ENCODE measurements at regions not wholly inside any gene's neighbourhood (a gene's known extent, or its start where the extent isn't known, plus 50 kb on each side); places are given as distances from the start of the nearest gene placed in this dataset.
A peak's percentile ranks its signal among the peaks of the same experiment; 100 is the strongest.
"Not testable (repeated sequence)": the region's sequence is repeated elsewhere in the genome, so short reads cannot be mapped to it uniquely, and the experiment has no call there.

- no peak for DNase-seq
These were observed 56.3 kb upstream of the ZNF92 start for GRCh38 chr7:65317372-65317771.

- no peak for DNase-seq
These were observed 62.9 kb upstream of the ZNF92 start for GRCh38 chr7:65310761-65311160.

GRCh38 chr7:65308300-65308678, 65.4 kb upstream of the ZNF92 start:
- no peak for DNase-seq

- DNase-seq = peak; percentile 62
These were observed 65.9 kb upstream of the ZNF92 start for GRCh38 chr7:65307651-65308299.

- no peak for DNase-seq
These were observed 69.5 kb upstream of the ZNF92 start for GRCh38 chr7:65304175-65304574.

- no peak for DNase-seq
These were observed 70.8 kb upstream of the ZNF92 start for GRCh38 chr7:65302883-65303282.

GRCh38 chr7:65301007-65301406, 72.6 kb upstream of the ZNF92 start:
- no peak for DNase-seq

GRCh38 chr7:65295409-65295808, 78.2 kb upstream of the ZNF92 start:
- no peak for DNase-seq

- DNase-seq = not testable (repeated sequence)
These were observed 83.3 kb upstream of the ZNF92 start for GRCh38 chr7:65290340-65290739.

GRCh38 chr7:65287023-65287422, 86.6 kb upstream of the ZNF92 start:
- DNase-seq = no peak

GRCh38 chr7:65285906-65286864, 87.5 kb upstream of the ZNF92 start:
- DNase-seq = no peak

- not testable (repeated sequence) for DNase-seq
These were observed 88.4 kb upstream of the ZNF92 start for GRCh38 chr7:65285241-65285640.

GRCh38 chr7:65279795-65280194, 93.9 kb upstream of the ZNF92 start:
- DNase-seq = no peak

- no peak for DNase-seq
These were observed 96.8 kb upstream of the ZNF92 start for GRCh38 chr7:65276822-65277221.

- not testable (repeated sequence) for DNase-seq
These were observed 102.2 kb upstream of the ZNF92 start for GRCh38 chr7:65271502-65271901.

GRCh38 chr7:65269150-65269856, 104.4 kb upstream of the ZNF92 start:
- peak; percentile 94 for DNase-seq

- DNase-seq = no peak
These were observed 104.9 kb upstream of the ZNF92 start for GRCh38 chr7:65268782-65269149.

- DNase-seq = no peak
These were observed 107.6 kb upstream of the ZNF92 start for GRCh38 chr7:65265933-65266519.

- no peak for DNase-seq
These were observed 109.4 kb upstream of the ZNF92 start for GRCh38 chr7:65264258-65264657.

- DNase-seq = not testable (repeated sequence)
These were observed 113.0 kb upstream of the ZNF92 start for GRCh38 chr7:65260673-65261072.

- DNase-seq = not testable (repeated sequence)
These were observed 113.7 kb upstream of the ZNF92 start for GRCh38 chr7:65259864-65260525.

GRCh38 chr7:65254061-65254460, 119.6 kb upstream of the ZNF92 start:
- DNase-seq = no peak
